ENCODE measurements at regions not wholly inside any gene's neighbourhood (a gene's known extent, or its start where the extent isn't known, plus 50 kb on each side); places are given as distances from the start of the nearest gene placed in this dataset.

DNA sequence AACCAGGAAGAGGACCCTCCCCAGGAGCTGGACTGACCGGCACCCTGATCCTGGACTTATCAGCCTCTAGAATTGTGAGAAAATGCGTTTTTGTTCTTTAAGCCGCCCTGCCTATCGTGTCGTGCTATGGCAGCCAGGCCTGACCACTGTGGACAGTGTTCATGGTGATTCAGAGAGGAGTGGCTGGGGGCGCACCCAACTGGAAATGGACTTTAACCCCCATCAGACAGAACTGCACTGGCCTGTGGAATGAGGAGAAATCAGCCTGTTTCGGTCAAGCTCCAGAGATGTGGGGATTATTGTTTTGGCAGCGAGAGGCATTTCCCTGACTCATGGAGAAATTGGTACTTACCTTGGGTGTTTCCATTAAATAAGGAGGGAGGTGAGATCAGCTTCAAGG is 1437.8 kb downstream of the BRD1 start:
- Histone ChIP-seq H3K79me2 (ENCODE audit: control insufficient read depth, insufficient read depth, low read length) (no peaks in the 10 kb centered on the region), H4K20me1 (ENCODE audit: control insufficient read depth, insufficient read depth, low read length, poor library complexity, severe bottlenecking) (no peaks in the 10 kb centered on the region), H3K27ac (ENCODE audit: low read length in 2 of 2) (no peak overlapping the region), H3K4me3 (ENCODE audit: control extremely low read depth in 1 of 5, extremely low read depth in 1 of 5, insufficient read depth in 1 of 5, low read depth in 2 of 5, low read length in 4 of 5) (no peak overlapping the region), H3K36me3 (replicated peaks in 1 of 2; ENCODE audit: control extremely low read depth in 1 of 2, control insufficient read depth in 1 of 2, extremely low read depth in 1 of 2, insufficient read depth in 2 of 2, low read length in 1 of 2) (no peaks in the 10 kb centered on the region), H3K27me3 (replicated peaks in 1 of 4; ENCODE audit: control extremely low read depth in 1 of 4, control insufficient read depth in 3 of 4, insufficient read depth in 4 of 4, low read length in 3 of 4) (no peaks in the 10 kb centered on the region), H3K4me1 (ENCODE audit: control insufficient read depth in 2 of 2, insufficient read depth in 2 of 2, low read length in 2 of 2) (no peaks in the 10 kb centered on the region), H3K9ac (ENCODE audit: low read length) (no peak overlapping the region), H2AFZ (ENCODE audit: insufficient read depth, low read depth, low read length, poor library complexity, severe bottlenecking) (no peak overlapping the region), H3K9me3 (ENCODE audit: control extremely low read depth in 1 of 3, control insufficient read depth in 2 of 3, insufficient read depth in 1 of 3, low read length in 2 of 3) (peaks cover 0 to 11% (median 4%) of the 10 kb centered on the region in 3 donors), H3K4me2 (replicated peaks; ENCODE audit: low read depth, low read length, poor library complexity, severe bottlenecking) (no peak overlapping the region)
- no peak overlapping the region for H3K4me3 Mint-ChIP-seq
- no peak overlapping the region for H3K27ac Mint-ChIP-seq
- no peaks in the 10 kb centered on the region for H3K4me1 Mint-ChIP-seq
- CTCF ChIA-PET, result no interaction called here
- POLR2A ChIA-PET, result no interaction called here
- no peak for DNase-seq
- 78% methylated on average over 7 of the region's 8 CpGs for WGBS (ENCODE audit: insufficient coverage)
- peaks cover 3% of the 10 kb centered on the region for H3K27me3 Mint-ChIP-seq
- intact Hi-C loops (cut with micrococcal nuclease), result no loop called here
- TF ChIP-seq CTCF (IDR thresholded peaks at IDR 0.05), result no peak
- TF ChIP-seq EZH2 (IDR thresholded peaks at IDR 0.05; ENCODE audit: borderline replicate concordance, insufficient read depth, low read depth, low read length, poor library complexity, severe bottlenecking), result no peak
- peaks cover 10% of the 10 kb centered on the region for H3K9me3 Mint-ChIP-seq (ENCODE audit: insufficient read depth)
- no peak for ATAC-seq (ENCODE audit: low read depth)

- Histone ChIP-seq H3K27ac (ENCODE audit: low read length in 2 of 2) (no peak overlapping the region), H3K4me3 (ENCODE audit: control extremely low read depth in 1 of 5, extremely low read depth in 1 of 5, insufficient read depth in 1 of 5, low read depth in 2 of 5, low read length in 4 of 5) (no peak overlapping the region), H3K9ac (ENCODE audit: low read length) (no peak overlapping the region), H3K36me3 (replicated peaks in 1 of 2; ENCODE audit: control extremely low read depth in 1 of 2, control insufficient read depth in 1 of 2, extremely low read depth in 1 of 2, insufficient read depth in 2 of 2, low read length in 1 of 2) (no peaks in the 10 kb centered on the region), H4K20me1 (ENCODE audit: control insufficient read depth, insufficient read depth, low read length, poor library complexity, severe bottlenecking) (no peaks in the 10 kb centered on the region), H3K27me3 (replicated peaks in 1 of 4; ENCODE audit: control extremely low read depth in 1 of 4, control insufficient read depth in 3 of 4, insufficient read depth in 4 of 4, low read length in 3 of 4) (peaks cover 0 to 4% (median 0%) of the 10 kb centered on the region in 4 experiments), H3K79me2 (ENCODE audit: control insufficient read depth, insufficient read depth, low read length) (no peaks in the 10 kb centered on the region), H3K4me1 (ENCODE audit: control insufficient read depth in 2 of 2, insufficient read depth in 2 of 2, low read length in 2 of 2) (no peaks in the 10 kb centered on the region), H2AFZ (ENCODE audit: insufficient read depth, low read depth, low read length, poor library complexity, severe bottlenecking) (no peak overlapping the region), H3K4me2 (replicated peaks; ENCODE audit: low read depth, low read length, poor library complexity, severe bottlenecking) (no peak overlapping the region), H3K9me3 (ENCODE audit: control extremely low read depth in 1 of 3, control insufficient read depth in 2 of 3, insufficient read depth in 1 of 3, low read length in 2 of 3) (peaks cover 0 to 15% (median 14%) of the 10 kb centered on the region in 3 donors)
- intact Hi-C loops (cut with micrococcal nuclease), result no loop called here
- ChIA-PET CTCF (no interaction called here), POLR2A (no interaction called here)
- Mint-ChIP-seq H3K27ac (no peak overlapping the region), H3K27me3 (peaks cover 8% of the 10 kb centered on the region), H3K4me3 (no peak overlapping the region), H3K4me1 (no peaks in the 10 kb centered on the region), H3K9me3 (ENCODE audit: insufficient read depth) (peaks cover 16% of the 10 kb centered on the region)
- WGBS (ENCODE audit: insufficient coverage), result 97% methylated on average over 9 of the region's 12 CpGs
- ATAC-seq (ENCODE audit: low read depth), result no peak
- TF ChIP-seq EZH2 (IDR thresholded peaks at IDR 0.05; ENCODE audit: borderline replicate concordance, insufficient read depth, low read depth, low read length, poor library complexity, severe bottlenecking) (no peak), CTCF (IDR thresholded peaks at IDR 0.05) (no peak)
- no peak for DNase-seq
Observed at GRCh38 chr22:48382197-48382596, 1445.5 kb downstream of the BRD1 start.
